ENCODE measurements at regions not wholly inside any gene's neighbourhood (a gene's known extent, or its start where the extent isn't known, plus 50 kb on each side); places are given as distances from the start of the nearest gene placed in this dataset.

DNA sequence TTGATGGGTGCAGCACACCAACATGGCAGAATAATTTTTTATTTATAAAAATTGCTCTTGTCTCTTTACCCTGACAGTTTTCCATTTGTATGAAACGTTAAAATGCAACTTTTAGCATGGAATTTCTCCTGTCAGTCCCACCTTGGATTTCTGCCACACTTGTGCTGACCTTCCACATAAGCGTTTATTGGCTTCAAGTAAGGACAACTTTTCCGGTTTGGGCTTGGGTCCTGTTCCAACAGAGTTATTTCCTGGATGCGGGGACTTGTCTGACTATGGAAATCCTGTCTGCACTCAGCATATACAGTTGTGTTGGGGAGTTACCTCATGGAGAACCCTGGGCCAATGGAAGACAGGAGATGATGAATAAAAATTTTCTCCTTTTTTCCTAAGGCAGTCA is 294.7 kb downstream of the NAF1 start:
- H3K9ac ChIP-seq (ENCODE audit: insufficient read depth, low read length), result no peak overlapping the region
- TF ChIP-seq, protein P1, sequence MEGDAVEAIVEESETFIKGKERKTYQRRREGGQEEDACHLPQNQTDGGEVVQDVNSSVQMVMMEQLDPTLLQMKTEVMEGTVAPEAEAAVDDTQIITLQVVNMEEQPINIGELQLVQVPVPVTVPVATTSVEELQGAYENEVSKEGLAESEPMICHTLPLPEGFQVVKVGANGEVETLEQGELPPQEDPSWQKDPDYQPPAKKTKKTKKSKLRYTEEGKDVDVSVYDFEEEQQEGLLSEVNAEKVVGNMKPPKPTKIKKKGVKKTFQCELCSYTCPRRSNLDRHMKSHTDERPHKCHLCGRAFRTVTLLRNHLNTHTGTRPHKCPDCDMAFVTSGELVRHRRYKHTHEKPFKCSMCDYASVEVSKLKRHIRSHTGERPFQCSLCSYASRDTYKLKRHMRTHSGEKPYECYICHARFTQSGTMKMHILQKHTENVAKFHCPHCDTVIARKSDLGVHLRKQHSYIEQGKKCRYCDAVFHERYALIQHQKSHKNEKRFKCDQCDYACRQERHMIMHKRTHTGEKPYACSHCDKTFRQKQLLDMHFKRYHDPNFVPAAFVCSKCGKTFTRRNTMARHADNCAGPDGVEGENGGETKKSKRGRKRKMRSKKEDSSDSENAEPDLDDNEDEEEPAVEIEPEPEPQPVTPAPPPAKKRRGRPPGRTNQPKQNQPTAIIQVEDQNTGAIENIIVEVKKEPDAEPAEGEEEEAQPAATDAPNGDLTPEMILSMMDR (conservative IDR thresholded peaks at IDR 0.05 in 1 of 2, IDR thresholded peaks at IDR 0.05 in 1 of 2; ENCODE audit: low read depth in 1 of 2, low read length in 2 of 2), result no peak
- TF ChIP-seq EZH2 (IDR thresholded peaks at IDR 0.05; ENCODE audit: low read length, missing control alignments), result no peak
- no peaks in the 10 kb centered on the region for H3K79me2 ChIP-seq (ENCODE audit: control insufficient read depth, insufficient read depth, low read length)
- H3K4me3 ChIP-seq (replicated peaks in 1 of 4; ENCODE audit: control extremely low read depth in 1 of 4, insufficient read depth in 1 of 4, low read depth in 3 of 4, low read length in 4 of 4), result no peak overlapping the region
- H2AFZ ChIP-seq (ENCODE audit: low read length), result no peak overlapping the region
- no peaks in the 10 kb centered on the region for H4K20me1 ChIP-seq (ENCODE audit: control insufficient read depth, extremely low read depth, insufficient read depth, low read length)
- H3K9me3 ChIP-seq (ENCODE audit: control insufficient read depth, insufficient read depth, low read depth, low read length), result no peaks in the 10 kb centered on the region
- no peak overlapping the region for H3K27ac ChIP-seq (ENCODE audit: insufficient read depth, low read length)
- DNase-seq (ENCODE audit: low read depth in 2 of 2), result no peak
- H3K4me1 ChIP-seq (ENCODE audit: control insufficient read depth, extremely low read depth, insufficient read depth, low read length), result no peaks in the 10 kb centered on the region
- no peaks in the 10 kb centered on the region for H3K36me3 ChIP-seq (ENCODE audit: control insufficient read depth, insufficient read depth, low read length)
- H3K27me3 ChIP-seq (ENCODE audit: control insufficient read depth, insufficient read depth, low read length), result no peaks in the 10 kb centered on the region
- no peak overlapping the region for H3K4me2 ChIP-seq (ENCODE audit: extremely low read depth, insufficient read depth, low read length)

DNA sequence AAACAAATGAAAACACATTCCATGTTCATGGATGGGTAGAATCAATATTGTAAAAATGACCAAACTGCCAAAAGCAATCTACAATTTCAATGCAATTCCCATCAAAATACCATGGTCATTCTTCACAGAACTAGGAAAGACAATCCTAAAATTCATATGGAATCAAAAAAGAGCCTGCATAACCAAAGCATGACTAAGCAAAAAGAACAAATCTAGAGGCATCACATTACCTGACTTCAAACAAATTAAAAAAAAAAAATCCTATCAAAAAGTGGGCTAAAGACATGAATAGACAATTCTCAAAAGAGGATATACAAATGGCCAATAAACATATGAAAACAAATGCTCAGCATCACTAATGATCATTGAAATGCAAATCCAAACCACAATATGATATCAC is 297.5 kb downstream of the NAF1 start:
- no peak overlapping the region for H3K27ac ChIP-seq (ENCODE audit: insufficient read depth, low read length)
- H3K4me1 ChIP-seq (ENCODE audit: control insufficient read depth, extremely low read depth, insufficient read depth, low read length), result no peaks in the 10 kb centered on the region
- no peaks in the 10 kb centered on the region for H3K9me3 ChIP-seq (ENCODE audit: control insufficient read depth, insufficient read depth, low read depth, low read length)
- TF ChIP-seq, protein P1 (conservative IDR thresholded peaks at IDR 0.05 in 1 of 2, IDR thresholded peaks at IDR 0.05 in 1 of 2; ENCODE audit: low read depth in 1 of 2, low read length in 2 of 2), result no peak
- no peak for TF ChIP-seq EZH2 (IDR thresholded peaks at IDR 0.05; ENCODE audit: low read length, missing control alignments)
- no peak overlapping the region for H3K4me3 ChIP-seq (replicated peaks in 1 of 4; ENCODE audit: control extremely low read depth in 1 of 4, insufficient read depth in 1 of 4, low read depth in 3 of 4, low read length in 4 of 4)
- H3K27me3 ChIP-seq (ENCODE audit: control insufficient read depth, insufficient read depth, low read length), result no peaks in the 10 kb centered on the region
- no peaks in the 10 kb centered on the region for H4K20me1 ChIP-seq (ENCODE audit: control insufficient read depth, extremely low read depth, insufficient read depth, low read length)
- no peak overlapping the region for H3K9ac ChIP-seq (ENCODE audit: insufficient read depth, low read length)
- no peak overlapping the region for H2AFZ ChIP-seq (ENCODE audit: low read length)
- H3K36me3 ChIP-seq (ENCODE audit: control insufficient read depth, insufficient read depth, low read length), result no peaks in the 10 kb centered on the region
- no peak for DNase-seq (ENCODE audit: low read depth in 2 of 2)
- no peak overlapping the region for H3K4me2 ChIP-seq (ENCODE audit: extremely low read depth, insufficient read depth, low read length)
- H3K79me2 ChIP-seq (ENCODE audit: control insufficient read depth, insufficient read depth, low read length), result no peaks in the 10 kb centered on the region

DNA sequence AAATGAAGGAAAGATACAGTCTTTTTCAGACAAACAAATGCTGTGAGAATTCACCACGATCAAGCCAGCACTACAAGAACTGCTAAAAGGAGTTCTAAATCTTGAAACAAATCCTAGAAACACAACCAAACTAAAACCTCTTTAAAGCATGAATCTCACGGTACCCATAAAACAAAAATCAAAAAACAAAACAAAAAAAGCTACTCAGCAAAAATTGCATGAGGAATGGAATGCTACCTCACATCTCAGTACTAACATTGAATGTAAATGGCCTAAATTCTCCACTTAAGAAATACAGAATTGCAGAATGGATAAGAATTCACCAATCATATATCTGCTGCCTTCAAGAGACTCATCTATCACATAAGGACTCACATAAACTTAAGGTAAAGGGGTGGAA is 300.1 kb downstream of the NAF1 start:
- Histone ChIP-seq H3K79me2 (ENCODE audit: control insufficient read depth, insufficient read depth, low read length) (no peaks in the 10 kb centered on the region), H3K9me3 (ENCODE audit: control insufficient read depth, insufficient read depth, low read depth, low read length) (no peaks in the 10 kb centered on the region), H3K9ac (ENCODE audit: insufficient read depth, low read length) (no peak overlapping the region), H3K4me2 (ENCODE audit: extremely low read depth, insufficient read depth, low read length) (no peak overlapping the region), H3K36me3 (ENCODE audit: control insufficient read depth, insufficient read depth, low read length) (no peaks in the 10 kb centered on the region), H2AFZ (ENCODE audit: low read length) (no peak overlapping the region), H3K27me3 (ENCODE audit: control insufficient read depth, insufficient read depth, low read length) (no peaks in the 10 kb centered on the region), H3K4me1 (ENCODE audit: control insufficient read depth, extremely low read depth, insufficient read depth, low read length) (no peaks in the 10 kb centered on the region), H4K20me1 (ENCODE audit: control insufficient read depth, extremely low read depth, insufficient read depth, low read length) (no peaks in the 10 kb centered on the region), H3K4me3 (replicated peaks in 1 of 4; ENCODE audit: control extremely low read depth in 1 of 4, insufficient read depth in 1 of 4, low read depth in 3 of 4, low read length in 4 of 4) (no peak overlapping the region), H3K27ac (ENCODE audit: insufficient read depth, low read length) (no peak overlapping the region)
- no peak for TF ChIP-seq EZH2 (IDR thresholded peaks at IDR 0.05; ENCODE audit: low read length, missing control alignments)
- TF ChIP-seq, protein P1 (conservative IDR thresholded peaks at IDR 0.05 in 1 of 2, IDR thresholded peaks at IDR 0.05 in 1 of 2; ENCODE audit: low read depth in 1 of 2, low read length in 2 of 2), result no peak
- DNase-seq (ENCODE audit: low read depth in 2 of 2), result no peak
